SK-N-SH (cell line): ENCODE measurements at regions not wholly inside any gene's neighbourhood (a gene's known extent, or its start where the extent isn't known, plus 50 kb on each side); places are given as distances from the start of the nearest gene placed in this dataset.

ENCODE experiments used
- CTCF ChIA-PET: fragments of 300-600, 350-600 bp; formaldehyde crosslinking; extraction: SDS; loops from one replicate; lab custom pipeline; 2021; lab: Yijun Ruan, JAX
- POLR2A ChIA-PET: fragments of 350-600 bp; sonication (Branson Sonifier 250); formaldehyde crosslinking; extraction: SDS; loops from one replicate; lab custom pipeline; 2020; ENCODE audit warnings: antibody characterized with exemption, inconsistent platforms; lab: Yijun Ruan, JAX
- DNase-seq: peaks from one replicate; pipeline ENCODE4 v3.0.0; 2012
- H2AFZ ChIP-seq: fragments of 200-600 bp; sonication (generic); 2 replicates; pipeline ENCODE4 v1.8.1; 2016; ENCODE audit warnings: antibody characterized with exemption, mild to moderate bottlenecking, low read depth
- H3F3A ChIP-seq: fragments of 200-600 bp; sonication (generic); replicated peaks from 2 replicates; pipeline ENCODE3; 2016; ENCODE audit warnings: antibody characterized with exemption, mild to moderate bottlenecking; ENCODE audit not compliant: insufficient read depth
- H3K27ac ChIP-seq, 2 experiments: fragments of 200-500 bp in 1 of 2; fragments of 200-600 bp in 1 of 2; sonication (Bioruptor generic) in 1 of 2; sonication (generic), shearing (Covaris generic) in 1 of 2; 2 replicates each; pipeline versions ENCODE4 v1.5.1 to v1.6.1; 2014 to 2016; ENCODE audit warnings: low read depth in 2 of 2, inconsistent platforms in 1 of 2, low read length in 1 of 2, mild to moderate bottlenecking in 1 of 2, mixed read lengths in 1 of 2
- H3K27me3 ChIP-seq: fragments of 200-600 bp; sonication (generic), shearing (Covaris generic); 2 replicates; pipeline ENCODE4 v1.6.1; 2016; ENCODE audit warnings: mixed run types; ENCODE audit not compliant: insufficient read depth
- H3K36me3 ChIP-seq, 2 experiments: fragments of 200-500 bp in 1 of 2; fragments of 200-600 bp in 1 of 2; sonication (Bioruptor generic) in 1 of 2; sonication (generic) in 1 of 2; replicated peaks in 1 of 2; 2 replicates each; pipeline versions ENCODE3 to v1.5.1; 2014 to 2016; ENCODE audit warnings: low read length in 1 of 2, mild to moderate bottlenecking in 1 of 2; ENCODE audit not compliant: insufficient read depth in 2 of 2, control insufficient read depth in 1 of 2
- H3K4me1 ChIP-seq, 2 experiments: fragments of 200-500 bp in 1 of 2; fragments of 200-600 bp in 1 of 2; sonication (Bioruptor generic) in 1 of 2; sonication (generic), shearing (Covaris generic) in 1 of 2; 2 replicates each; pipeline versions ENCODE4 v1.5.1 to v1.6.1; 2014 to 2016; ENCODE audit warnings: low read depth in 1 of 2, low read length in 1 of 2, mixed run types in 1 of 2; ENCODE audit not compliant: insufficient read depth in 2 of 2, control insufficient read depth in 1 of 2
- H3K4me2 ChIP-seq: fragments of 200-600 bp; sonication (generic), shearing (Covaris generic); 2 replicates; pipeline ENCODE4 v1.6.1; 2017; ENCODE audit warnings: mixed run types
- H3K4me3 ChIP-seq, 2 experiments: fragments of 200-500 bp in 1 of 2; fragments of 200-600 bp in 1 of 2; sonication (Bioruptor generic) in 1 of 2; sonication (generic), shearing (Covaris generic) in 1 of 2; 2 replicates each; pipeline versions ENCODE4 v1.5.1 to v1.8.1; 2014 to 2016; ENCODE audit warnings: low read depth in 2 of 2, inconsistent platforms in 1 of 2, low read length in 1 of 2, mild to moderate bottlenecking in 1 of 2, mixed read lengths in 1 of 2, moderate library complexity in 1 of 2
- H3K79me2 ChIP-seq: fragments of 200-600 bp; sonication (generic); 2 replicates; pipeline ENCODE4 v1.8.1; 2017; ENCODE audit warnings: mild to moderate bottlenecking; ENCODE audit not compliant: insufficient read depth
- H3K9ac ChIP-seq: fragments of 200-600 bp; sonication (generic); 2 replicates; pipeline ENCODE4 v1.6.1; 2017; ENCODE audit warnings: mixed run types
- H3K9me2 ChIP-seq: fragments of 200-600 bp; sonication (generic); 2 replicates; pipeline ENCODE4 v1.6.1; 2017; ENCODE audit warnings: mixed run types
- H3K9me3 ChIP-seq: fragments of 200-600 bp; sonication (generic); 2 replicates; pipeline ENCODE4 v1.6.1; 2017; ENCODE audit warnings: mixed run types, mild to moderate bottlenecking, moderate library complexity
- H4K20me1 ChIP-seq: fragments of 200-600 bp; sonication (generic); 2 replicates; pipeline ENCODE4 v1.6.1; 2017; ENCODE audit warnings: mild to moderate bottlenecking, mixed run types; ENCODE audit not compliant: insufficient read depth
- CHD2 ChIP-seq: fragments of 150-350 bp; IDR thresholded peaks from 2 replicates; pipeline ENCODE4 v1.6.1; 2018; ENCODE audit warnings: low read length; ENCODE audit not compliant: partially characterized antibody
- EZH2phosphoT487 ChIP-seq: fragments of 200-600 bp; sonication (generic); IDR thresholded peaks from 2 replicates; pipeline ENCODE4 v1.6.1; 2017; ENCODE audit warnings: low read depth, mixed run types, mild to moderate bottlenecking, antibody characterized with exemption, moderate library complexity, borderline replicate concordance
- GABPA ChIP-seq: IDR thresholded peaks from 2 replicates; pipeline ENCODE4 v1.4.0; 2012; ENCODE audit warnings: low read depth, mild to moderate bottlenecking
- NFIC ChIP-seq: IDR thresholded peaks from 2 replicates; pipeline ENCODE4 v1.4.0; 2012; ENCODE audit warnings: borderline replicate concordance
- PBX3 ChIP-seq: IDR thresholded peaks from 2 replicates; pipeline ENCODE4; 2012
- RXRA ChIP-seq: IDR thresholded peaks from 2 replicates; pipeline ENCODE4 v1.4.0; 2012; ENCODE audit warnings: low read depth, mild to moderate bottlenecking, borderline replicate concordance
- SMC3 ChIP-seq: IDR thresholded peaks from 2 replicates; pipeline ENCODE4 v1.6.1; 2012; ENCODE audit warnings: low read depth, low read length, improper control_type of control experiment
- YY1 ChIP-seq: IDR thresholded peaks from 2 replicates; pipeline ENCODE4 v1.4.0; 2012; ENCODE audit warnings: low read depth, mild to moderate bottlenecking
- WGBS: methylation state at CpG from one replicate; pipeline ENCODE4 v1.1.6; 2017; ENCODE audit warnings: low lambda C conversion rate; 5-methylcytosine and 5-hydroxymethylcytosine counted together
- TF ChIP-seq, protein P1 (sequence below): IDR thresholded peaks from 2 replicates; pipeline ENCODE4 v1.6.1; 2012; ENCODE audit warnings: mild to moderate bottlenecking, low read depth, low read length, moderate library complexity

DNA sequence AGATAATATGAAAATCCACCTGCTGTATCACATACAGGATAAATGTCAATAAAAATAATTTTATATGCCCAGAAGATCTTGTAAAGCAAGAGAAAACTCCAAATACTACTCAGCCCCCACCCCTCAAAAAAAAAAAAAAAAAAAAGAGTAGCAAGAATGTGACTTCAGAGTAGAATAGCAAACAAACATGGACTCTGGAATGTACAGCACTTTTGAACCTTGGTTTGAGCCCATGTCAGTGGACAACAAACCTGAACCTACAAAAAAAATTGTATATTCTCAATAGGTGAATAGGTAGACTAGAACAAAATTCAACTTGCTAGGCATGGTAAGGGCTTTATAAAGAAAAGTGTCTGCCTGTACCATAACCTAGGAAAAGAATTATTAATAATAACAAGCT is 428.0 kb downstream of the SLITRK6 start:
- CTCF ChIA-PET: no interaction called here
- TF ChIP-seq, protein P1, sequence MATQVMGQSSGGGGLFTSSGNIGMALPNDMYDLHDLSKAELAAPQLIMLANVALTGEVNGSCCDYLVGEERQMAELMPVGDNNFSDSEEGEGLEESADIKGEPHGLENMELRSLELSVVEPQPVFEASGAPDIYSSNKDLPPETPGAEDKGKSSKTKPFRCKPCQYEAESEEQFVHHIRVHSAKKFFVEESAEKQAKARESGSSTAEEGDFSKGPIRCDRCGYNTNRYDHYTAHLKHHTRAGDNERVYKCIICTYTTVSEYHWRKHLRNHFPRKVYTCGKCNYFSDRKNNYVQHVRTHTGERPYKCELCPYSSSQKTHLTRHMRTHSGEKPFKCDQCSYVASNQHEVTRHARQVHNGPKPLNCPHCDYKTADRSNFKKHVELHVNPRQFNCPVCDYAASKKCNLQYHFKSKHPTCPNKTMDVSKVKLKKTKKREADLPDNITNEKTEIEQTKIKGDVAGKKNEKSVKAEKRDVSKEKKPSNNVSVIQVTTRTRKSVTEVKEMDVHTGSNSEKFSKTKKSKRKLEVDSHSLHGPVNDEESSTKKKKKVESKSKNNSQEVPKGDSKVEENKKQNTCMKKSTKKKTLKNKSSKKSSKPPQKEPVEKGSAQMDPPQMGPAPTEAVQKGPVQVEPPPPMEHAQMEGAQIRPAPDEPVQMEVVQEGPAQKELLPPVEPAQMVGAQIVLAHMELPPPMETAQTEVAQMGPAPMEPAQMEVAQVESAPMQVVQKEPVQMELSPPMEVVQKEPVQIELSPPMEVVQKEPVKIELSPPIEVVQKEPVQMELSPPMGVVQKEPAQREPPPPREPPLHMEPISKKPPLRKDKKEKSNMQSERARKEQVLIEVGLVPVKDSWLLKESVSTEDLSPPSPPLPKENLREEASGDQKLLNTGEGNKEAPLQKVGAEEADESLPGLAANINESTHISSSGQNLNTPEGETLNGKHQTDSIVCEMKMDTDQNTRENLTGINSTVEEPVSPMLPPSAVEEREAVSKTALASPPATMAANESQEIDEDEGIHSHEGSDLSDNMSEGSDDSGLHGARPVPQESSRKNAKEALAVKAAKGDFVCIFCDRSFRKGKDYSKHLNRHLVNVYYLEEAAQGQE: no peak
- TF ChIP-seq RXRA (no peak), NFIC (no peak), EZH2phosphoT487 (no peak), GABPA (no peak), PBX3 (no peak), CHD2 (no peak), SMC3 (no peak)
- no peak overlapping the region for H3K9ac ChIP-seq
- no peaks in the 10 kb centered on the region; a peak in 2 of 4 replicates for H3K4me1 ChIP-seq
- peaks cover 4% of the 10 kb centered on the region for H3F3A ChIP-seq
- no peak overlapping the region for H3K27ac ChIP-seq
- DNase-seq: no peak
- no peaks in the 10 kb centered on the region for H3K27me3 ChIP-seq
- H2AFZ ChIP-seq: no peak overlapping the region
- H3K79me2 ChIP-seq: no peaks in the 10 kb centered on the region
- no peaks in the 10 kb centered on the region for H3K9me2 ChIP-seq
- POLR2A ChIA-PET: no interaction called here
- no peaks in the 10 kb centered on the region for H3K36me3 ChIP-seq
- no peak overlapping the region for H3K4me2 ChIP-seq
- H3K9me3 ChIP-seq: no peaks in the 10 kb centered on the region
- H4K20me1 ChIP-seq: no peaks in the 10 kb centered on the region
- H3K4me3 ChIP-seq: no peak overlapping the region

DNA sequence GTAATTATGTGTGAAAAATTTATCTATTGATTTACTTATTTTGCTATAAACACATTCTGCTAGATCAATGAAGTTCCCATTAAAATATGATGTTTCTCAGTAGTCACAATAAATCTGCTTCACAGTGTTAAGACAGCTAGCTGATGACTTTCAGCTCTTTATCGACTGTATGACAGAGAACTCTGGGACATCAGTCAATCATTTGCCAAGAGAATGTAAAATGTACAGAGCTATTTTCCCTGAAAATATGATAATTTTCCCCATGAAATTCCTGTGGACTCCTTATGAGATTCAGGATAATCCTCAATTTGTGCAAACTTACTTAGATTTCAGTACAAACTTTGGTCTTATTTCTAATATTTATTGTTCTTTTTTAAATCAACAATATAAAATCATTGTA is 430.5 kb downstream of the SLITRK6 start:
- H3K4me2 ChIP-seq: no peak overlapping the region
- no peak overlapping the region for H3K9ac ChIP-seq
- H3K9me2 ChIP-seq: no peaks in the 10 kb centered on the region
- H3K4me3 ChIP-seq: no peak overlapping the region
- H3K27me3 ChIP-seq: no peaks in the 10 kb centered on the region
- no peaks in the 10 kb centered on the region for H3K79me2 ChIP-seq
- H3K27ac ChIP-seq: no peak overlapping the region
- H3K9me3 ChIP-seq: no peaks in the 10 kb centered on the region
- POLR2A ChIA-PET: interaction anchor here (0.6 kb wide), 1 partner anchor 18 kb away, joined by 3 read pairs; no protein-coding TSS in a partner anchor
- WGBS: 87% methylated on average over 1 of the region's 1 CpG
- peaks cover 4% of the 10 kb centered on the region for H3F3A ChIP-seq
- no peaks in the 10 kb centered on the region; a peak in 2 of 4 replicates for H3K4me1 ChIP-seq
- no peaks in the 10 kb centered on the region for H4K20me1 ChIP-seq
- no peak for DNase-seq
- CTCF ChIA-PET: no interaction called here
- H3K36me3 ChIP-seq: no peaks in the 10 kb centered on the region
- TF ChIP-seq YY1 (no peak), CHD2 (no peak)
- H2AFZ ChIP-seq: no peak overlapping the region
